ENCODE measurements at regions not wholly inside any gene's neighbourhood (a gene's known extent, or its start where the extent isn't known, plus 50 kb on each side); places are given as distances from the start of the nearest gene placed in this dataset.

DNA sequence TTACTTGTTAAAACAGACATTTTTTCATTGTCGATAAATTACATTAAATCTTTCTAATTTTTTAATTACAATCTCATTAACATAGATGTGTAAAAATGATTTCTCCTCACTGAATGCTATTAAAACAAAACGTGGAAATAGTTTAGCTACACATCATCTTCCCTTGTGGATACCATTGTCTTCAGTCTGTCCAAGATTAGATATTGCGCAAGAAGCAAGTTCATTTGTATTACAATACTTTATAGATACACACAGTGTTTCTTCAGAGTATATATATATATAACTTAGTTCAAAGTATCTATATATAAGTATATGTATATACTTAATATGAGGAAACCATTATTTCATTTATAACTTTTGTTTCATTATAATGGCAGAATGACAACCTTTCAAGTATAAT, 883.3 kb upstream of the CNTN5 start:
- no peak for DNase-seq (ENCODE audit: extremely low read depth in 1 of 11, low read depth in 9 of 11, low spot score in 4 of 11)

DNA sequence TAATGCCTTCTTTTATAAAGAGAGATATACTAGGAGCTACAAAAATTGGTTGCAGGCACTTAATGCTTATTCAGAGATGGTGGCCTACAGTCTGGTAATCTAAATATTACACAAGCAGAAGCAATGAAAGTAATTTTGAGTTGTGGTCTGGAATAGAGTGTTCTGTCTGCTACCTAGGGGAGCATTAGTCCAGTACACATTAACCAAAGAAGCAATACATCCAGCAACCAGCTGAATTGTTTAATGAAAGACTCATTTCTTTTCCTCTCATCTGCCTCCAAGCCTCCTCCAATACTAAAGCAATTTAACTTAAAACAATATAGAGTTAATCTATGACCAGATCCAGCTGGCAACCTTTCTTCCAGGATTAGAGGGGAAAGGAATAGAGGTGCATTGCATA, 877.1 kb upstream of the CNTN5 start:
- no peak for DNase-seq (ENCODE audit: extremely low read depth in 1 of 11, low read depth in 9 of 11, low spot score in 4 of 11)

DNA sequence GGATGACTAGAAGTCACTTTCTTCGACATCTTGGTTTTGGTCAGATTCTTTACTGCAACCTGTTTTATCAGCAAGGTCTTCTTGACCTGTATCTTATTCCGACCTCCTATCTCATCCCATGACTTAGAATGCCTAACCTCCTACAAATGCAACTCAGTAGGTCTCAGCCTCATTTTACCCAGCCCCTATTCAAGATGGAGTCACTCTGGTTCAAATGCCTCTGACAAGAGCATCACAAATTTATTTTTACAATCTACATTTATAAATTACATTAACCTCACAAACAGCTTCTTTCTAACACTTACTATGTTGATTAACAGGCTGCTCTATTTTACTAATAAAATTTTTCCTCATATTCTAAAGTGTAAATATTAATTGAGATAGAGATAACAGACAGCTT, 867.0 kb upstream of the CNTN5 start:
- no peak for DNase-seq (ENCODE audit: extremely low read depth in 1 of 11, low read depth in 9 of 11, low spot score in 4 of 11)

DNA sequence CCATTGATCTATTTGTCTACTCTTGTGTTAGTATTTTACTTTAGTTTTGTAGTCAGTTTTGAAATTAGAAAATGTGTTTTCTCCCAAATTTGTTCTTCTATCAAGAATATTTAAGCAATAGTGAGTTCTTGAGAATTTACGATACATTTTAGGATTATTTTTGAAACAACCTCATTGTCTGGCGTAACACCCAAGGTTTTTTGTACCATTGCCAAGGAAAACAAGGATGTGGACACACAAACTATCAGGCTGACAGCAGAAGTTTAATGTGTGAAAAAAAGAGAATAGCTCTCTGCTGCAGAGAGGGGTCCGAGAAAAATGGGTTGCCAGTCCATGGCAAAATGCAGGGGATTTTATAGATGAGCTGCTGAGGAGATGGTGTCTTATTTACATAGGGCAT, 865.1 kb upstream of the CNTN5 start:
- DNase-seq (ENCODE audit: extremely low read depth in 1 of 11, low read depth in 9 of 11, low spot score in 4 of 11) = no peak

DNA sequence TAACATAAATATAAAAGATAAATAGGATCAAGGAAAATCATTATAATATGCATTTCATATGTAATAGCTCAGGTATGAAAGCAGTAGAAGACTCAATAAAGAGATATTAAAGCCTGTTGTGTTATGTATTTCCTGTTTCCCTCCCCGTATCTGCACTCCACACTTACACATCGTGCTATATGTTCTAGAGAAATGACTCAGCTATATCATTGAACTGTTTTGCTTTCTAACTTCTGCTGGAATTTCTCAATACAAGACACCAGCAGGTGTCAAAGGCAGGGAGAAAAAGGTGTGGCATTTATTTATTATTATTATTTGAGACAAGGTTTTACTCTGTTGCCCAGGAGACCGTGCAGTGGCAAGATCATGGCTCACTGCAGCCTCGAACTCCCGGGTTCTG, 842.8 kb upstream of the CNTN5 start:
- DNase-seq (ENCODE audit: extremely low read depth in 1 of 11, low read depth in 9 of 11, low spot score in 4 of 11) = no peak

DNA sequence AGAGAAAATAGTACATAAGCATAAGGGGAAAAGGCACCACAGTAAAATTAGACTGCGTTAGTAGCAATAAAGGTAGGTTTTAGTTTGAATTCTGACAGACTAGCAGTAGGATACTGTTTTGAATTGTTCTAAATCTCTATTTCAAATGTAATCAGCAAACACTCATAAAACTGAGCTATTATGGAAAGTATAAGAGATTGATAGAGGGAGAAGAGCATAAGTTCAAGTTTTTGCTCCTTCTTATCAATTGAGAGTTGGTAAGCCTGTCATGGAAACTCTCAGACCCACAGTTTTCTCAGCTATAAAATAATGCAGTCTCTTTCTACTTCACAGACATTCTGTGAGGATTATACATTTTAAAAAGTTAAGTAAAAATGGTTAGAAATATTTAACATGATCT, 840.2 kb upstream of the CNTN5 start:
- no peak for DNase-seq (ENCODE audit: extremely low read depth in 1 of 11, low read depth in 9 of 11, low spot score in 4 of 11)

DNA sequence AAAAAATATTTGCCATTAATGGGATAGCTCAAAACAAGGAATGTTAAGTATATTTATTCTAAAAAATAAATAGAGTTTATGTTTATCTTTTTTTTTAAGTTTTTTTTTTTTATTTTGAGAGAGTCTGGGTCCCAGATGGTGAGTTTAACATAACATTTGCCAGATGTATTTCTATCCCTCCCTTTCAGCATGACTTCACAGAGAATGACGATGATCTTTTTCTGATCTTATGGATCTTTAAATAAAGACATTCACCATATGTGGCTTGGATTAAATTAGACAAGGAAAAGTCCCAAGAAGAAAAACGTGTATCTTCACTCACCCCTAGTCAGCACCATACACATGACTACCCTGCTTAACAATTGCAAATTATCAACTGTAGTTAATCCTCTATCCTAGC, 839.8 kb upstream of the CNTN5 start:
- DNase-seq (ENCODE audit: extremely low read depth in 1 of 11, low read depth in 9 of 11, low spot score in 4 of 11) = no peak

DNA sequence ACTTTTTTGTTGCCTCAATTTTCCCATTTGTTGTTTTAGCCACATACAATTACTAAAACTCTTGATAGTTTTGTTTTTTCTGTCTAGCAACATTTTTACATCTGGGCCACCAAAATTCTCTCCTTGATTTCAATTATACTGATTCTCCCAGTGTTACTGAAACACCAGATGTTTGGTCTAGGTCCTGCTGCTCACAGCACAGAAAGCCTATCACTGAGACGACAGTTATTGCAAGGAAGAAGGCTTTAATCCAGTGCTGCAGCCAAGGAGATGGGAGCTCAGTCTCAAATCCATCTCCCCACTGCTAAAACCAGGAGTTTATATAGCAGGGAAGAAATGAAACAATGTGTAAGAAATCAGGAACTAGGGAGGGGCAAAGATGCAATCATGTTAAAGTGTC, 837.7 kb upstream of the CNTN5 start:
- no peak for DNase-seq (ENCODE audit: extremely low read depth in 1 of 11, low read depth in 9 of 11, low spot score in 4 of 11)

DNA sequence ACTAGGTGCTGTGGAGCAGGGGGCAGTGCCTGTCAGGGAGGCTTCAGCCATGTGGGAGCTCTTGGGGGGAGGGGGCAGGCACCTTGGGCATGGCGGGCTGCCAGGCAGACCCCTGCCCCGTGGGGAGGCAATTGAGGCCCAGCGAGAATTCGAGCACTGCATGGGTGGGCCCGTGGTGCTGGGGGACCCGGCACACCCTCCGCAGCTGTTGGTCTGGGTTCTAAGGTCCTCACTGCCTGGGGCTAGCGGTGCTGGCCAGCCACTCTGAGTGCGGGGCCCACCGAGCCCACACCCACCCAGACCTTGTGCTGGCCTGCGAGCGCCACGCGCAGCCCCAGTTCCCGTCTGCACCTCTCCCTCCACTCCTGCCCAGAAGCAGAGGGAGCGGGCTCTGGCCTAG, 835.5 kb upstream of the CNTN5 start:
- DNase-seq (ENCODE audit: extremely low read depth in 1 of 11, low read depth in 9 of 11, low spot score in 4 of 11) = no peak

DNA sequence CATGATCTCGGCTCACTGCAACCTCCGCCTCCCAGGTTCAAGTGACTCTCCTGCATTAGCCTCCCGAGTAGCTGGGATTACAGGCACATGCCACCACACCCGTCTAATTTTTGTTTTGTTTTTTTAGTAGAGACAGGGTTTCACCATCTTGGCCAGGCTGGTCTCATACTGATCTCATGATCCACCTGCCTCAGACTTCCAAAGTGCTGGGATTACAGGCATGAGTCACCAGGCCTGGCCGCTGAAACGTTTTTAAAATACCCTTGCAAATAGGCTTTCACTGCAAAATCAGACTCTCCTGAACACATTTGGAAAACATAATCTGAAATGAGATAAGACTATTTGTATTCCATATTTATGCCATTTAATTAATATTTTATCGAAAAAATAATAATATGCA, 826.1 kb upstream of the CNTN5 start:
- no peak for DNase-seq (ENCODE audit: extremely low read depth in 1 of 11, low read depth in 9 of 11, low spot score in 4 of 11)

DNA sequence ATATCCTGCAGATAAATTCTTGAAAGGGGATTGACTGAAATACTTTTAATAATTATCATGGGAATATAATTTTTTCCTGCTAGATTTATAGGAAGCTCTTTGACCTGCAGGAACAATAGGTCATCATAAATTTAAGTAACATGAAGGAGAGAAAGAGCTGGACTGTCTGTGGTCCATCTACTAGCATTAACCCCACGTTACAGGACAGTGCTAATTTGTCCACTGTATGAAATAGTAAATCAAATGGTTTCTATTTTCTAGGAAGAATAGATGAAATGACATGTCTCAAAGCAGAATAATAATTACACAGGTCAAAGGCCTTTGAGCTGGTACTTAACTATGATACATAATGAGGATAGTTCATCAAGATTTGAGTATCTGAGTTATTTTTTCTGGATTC, 825.4 kb upstream of the CNTN5 start:
- DNase-seq (ENCODE audit: extremely low read depth in 1 of 11, low read depth in 9 of 11, low spot score in 4 of 11) = no peak

DNA sequence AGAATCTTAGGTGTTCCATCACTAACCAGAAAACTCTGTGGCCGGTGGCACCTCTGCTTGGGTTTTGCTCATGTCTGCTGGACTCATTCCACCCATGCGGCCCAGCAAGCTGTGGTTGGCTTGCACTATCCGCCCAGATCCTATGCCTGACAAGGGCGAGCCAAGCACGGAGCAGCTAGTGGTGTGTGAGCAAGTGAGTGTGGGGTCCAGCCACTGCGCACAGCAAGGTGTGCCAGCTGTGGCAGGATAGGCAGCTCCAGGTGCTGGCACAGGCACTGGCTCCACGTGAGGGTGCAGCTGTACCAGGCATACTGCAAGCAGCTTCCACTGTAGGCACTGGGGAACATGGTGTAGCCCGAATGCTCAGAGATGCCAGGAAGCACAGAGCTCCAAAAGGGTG, 813.7 kb upstream of the CNTN5 start:
- DNase-seq (ENCODE audit: extremely low read depth in 1 of 11, low read depth in 9 of 11, low spot score in 4 of 11) = no peak

DNA sequence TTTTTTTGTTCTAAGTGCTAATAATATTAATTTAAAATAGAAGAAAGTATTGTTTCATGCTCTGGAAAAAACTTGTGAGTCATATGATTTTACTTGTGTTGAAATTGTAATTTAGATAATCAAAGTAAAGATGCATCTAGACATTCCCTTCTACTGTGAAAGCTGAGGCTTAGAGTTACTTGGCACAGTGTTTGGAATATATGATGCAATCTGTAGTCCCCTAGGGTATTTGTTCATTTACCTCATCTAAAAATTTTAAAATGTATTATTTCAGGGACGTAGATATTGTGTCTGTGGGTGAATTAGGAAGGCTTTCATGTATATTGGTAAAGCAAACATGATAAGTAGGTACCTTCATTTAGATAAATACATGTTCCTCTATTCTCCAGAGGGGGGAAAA, 793.5 kb upstream of the CNTN5 start:
- no peak for DNase-seq (ENCODE audit: extremely low read depth in 1 of 11, low read depth in 9 of 11, low spot score in 4 of 11)

DNA sequence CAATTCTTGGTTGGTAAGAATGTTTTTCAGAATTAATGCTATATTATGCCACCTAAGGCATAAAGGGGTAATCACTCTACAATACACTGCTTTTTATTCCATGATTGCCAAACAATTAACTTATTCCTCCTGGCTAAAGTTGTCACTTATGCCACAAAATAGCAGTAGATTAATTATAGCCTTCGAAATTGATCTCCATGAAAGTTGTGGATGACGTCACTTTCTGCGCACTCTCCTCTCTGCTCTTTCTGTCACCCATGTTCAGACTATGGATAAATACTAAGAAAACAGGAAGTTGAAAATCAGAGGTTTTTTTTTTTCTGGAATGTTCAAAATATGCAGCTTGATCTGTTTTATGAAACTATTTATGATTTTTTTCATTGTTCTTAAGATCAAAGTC, 790.1 kb upstream of the CNTN5 start:
- DNase-seq (ENCODE audit: extremely low read depth in 1 of 11, low read depth in 9 of 11, low spot score in 4 of 11) = no peak

DNA sequence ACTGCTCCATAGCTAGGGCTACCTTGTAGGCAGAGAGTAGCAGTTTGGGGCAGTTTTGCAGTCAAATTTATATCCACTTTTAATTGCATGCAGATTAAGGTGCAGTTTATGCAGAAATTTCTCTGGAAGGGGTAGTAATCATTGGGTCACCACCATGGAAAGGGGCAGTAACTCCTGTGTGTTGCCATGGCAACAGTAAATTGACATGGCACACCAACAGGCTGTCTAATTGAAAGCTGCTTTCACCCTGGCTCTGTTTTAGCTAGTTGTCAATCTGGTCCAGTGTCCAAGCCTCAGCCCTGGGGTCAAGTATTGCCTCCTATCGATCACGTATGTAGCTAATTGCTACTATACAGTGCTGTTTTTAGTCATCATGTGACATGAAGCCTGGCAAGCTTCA, 786.1 kb upstream of the CNTN5 start:
- no peak for DNase-seq (ENCODE audit: extremely low read depth in 1 of 11, low read depth in 9 of 11, low spot score in 4 of 11)

DNA sequence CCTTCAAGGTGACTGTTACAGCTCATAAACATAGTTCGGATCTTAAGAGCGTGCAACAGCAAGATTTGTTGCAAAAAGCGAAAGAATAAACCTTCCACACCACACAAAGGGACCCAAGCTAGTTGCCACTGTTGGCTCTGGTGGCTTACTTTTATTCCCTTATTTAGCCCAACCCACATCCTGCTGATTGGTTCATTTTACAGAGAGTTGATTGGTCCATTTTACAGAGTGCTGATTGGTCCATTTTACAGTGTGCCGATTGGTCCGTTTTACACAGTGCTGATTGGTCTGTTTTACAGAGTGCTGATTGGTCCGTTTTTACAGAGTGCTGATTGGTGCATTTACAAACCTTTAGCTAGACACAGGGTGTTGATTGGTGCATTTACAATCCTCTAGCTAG, 776.9 kb upstream of the CNTN5 start:
- no peak for DNase-seq (ENCODE audit: extremely low read depth in 1 of 11, low read depth in 9 of 11, low spot score in 4 of 11)

DNA sequence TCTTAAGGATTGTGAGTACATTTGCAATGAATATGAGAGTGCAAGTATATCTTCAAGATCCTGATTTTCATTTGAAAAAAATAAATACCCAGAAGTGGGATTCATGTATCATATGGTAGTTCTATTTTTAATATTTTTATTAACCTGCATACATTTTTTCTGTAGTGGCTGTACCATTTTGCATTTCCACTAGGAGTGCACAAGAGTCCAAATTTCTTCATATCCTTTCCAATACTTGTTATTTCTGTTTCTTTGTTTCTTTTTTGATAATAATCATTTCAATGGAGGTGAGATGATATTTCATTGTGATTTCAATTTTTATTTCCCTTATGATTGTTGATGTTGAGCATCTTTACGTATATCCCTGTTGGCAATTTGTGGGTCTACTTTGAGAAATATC, 759.8 kb upstream of the CNTN5 start:
- DNase-seq (ENCODE audit: extremely low read depth in 1 of 11, low read depth in 9 of 11, low spot score in 4 of 11) = no peak

DNA sequence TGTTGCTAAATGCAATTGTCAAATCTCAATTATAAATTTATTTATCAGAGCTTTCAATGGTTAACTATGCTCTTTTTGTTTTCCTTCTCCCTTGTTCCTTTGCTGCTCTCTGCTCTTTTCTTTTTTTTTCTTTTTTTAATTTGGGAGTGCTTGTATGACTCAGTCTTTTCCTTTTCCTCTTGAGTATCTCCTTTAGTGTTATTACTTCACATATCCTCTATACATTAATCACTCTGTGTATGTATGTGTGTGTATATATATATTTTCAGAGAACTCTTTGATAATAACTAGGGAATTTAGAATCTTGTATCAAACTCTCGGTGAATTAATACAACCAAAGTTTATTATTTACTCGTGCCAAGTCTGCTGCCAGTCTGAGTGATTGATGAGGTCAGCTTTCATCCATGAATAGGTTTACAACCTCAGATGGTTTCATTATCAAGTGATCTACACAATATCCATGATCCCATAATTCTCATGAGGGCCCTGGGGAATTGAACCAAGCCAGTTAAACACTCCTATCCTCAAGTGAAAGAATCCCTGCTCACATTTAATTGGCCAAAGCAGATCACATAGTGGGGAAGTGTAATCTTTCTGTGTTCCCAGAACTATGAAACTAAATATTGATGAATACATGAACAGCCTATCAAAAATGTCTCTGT, 743.4 kb upstream of the CNTN5 start:
- DNase-seq (ENCODE audit: extremely low read depth in 1 of 11, low read depth in 9 of 11, low spot score in 4 of 11) = peak in 1 of 11 donors; percentile 0

DNA sequence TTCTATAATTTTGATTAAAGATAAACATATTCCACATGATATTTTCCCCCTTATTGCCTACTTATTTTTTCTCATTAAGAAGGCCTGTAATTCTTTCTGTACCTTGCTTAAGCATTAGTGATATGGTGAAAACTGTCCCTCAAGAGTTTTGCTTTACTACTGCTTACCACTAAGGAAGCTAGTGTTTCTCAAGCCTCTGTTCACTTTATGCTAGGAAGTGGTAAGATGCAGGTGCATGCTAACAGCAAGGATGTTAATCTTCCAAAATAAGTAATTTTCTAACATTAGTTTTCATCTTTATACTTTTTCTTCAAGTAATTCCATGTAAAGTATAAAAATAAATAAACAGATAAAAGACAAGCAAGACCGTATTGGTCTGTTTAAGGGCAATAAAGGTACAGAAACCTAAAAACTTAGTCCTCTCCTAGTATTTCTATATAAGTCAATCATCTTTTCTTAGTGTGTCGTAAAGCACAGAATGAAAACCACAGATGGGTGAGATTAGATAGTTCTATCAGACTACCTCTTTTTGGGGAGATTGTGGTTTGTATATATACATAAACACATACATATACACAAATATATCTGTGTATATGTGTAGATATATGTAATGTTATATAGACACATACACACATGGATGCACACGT, 731.0 kb upstream of the CNTN5 start:
- DNase-seq (ENCODE audit: extremely low read depth in 1 of 11, low read depth in 9 of 11, low spot score in 4 of 11) = no peak

DNA sequence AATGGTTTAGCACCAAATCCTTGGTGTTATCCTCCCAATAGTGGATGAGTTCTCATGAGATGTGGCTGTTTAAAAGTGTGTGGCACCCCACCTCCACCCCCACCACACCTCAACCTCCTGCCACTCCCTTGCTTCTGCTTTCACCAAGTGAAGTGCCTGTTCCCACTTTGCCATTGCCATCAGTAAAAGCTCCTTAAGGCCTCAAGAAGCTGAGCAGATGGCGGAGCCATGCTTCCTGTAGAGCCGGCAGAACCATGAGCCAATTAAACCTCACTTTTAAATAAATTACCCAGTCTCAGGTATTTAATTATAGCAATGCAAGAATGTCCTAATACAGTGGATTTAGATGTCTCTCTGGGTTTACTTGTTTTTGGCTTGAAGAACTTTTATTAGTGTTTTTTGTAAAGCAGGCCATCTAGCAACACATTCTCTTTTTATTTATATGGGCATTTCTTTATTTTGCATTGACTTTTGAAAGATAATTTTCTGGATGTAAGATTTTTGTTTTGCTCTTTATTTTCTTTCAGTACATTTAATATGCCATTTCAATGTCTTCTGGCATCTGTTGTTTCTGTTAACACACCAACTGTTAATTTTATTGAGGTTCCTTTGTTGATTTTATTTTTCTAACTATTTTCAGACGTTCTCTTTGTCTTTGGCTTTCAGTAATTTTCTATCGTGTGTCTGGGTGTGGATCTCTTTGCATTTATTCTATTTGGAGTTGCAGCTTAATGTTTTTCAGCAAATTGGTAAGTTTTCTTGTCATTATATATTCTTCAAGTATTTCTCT, 724.5 kb upstream of the CNTN5 start:
- DNase-seq (ENCODE audit: extremely low read depth in 1 of 11, low read depth in 9 of 11, low spot score in 4 of 11) = no peak

DNA sequence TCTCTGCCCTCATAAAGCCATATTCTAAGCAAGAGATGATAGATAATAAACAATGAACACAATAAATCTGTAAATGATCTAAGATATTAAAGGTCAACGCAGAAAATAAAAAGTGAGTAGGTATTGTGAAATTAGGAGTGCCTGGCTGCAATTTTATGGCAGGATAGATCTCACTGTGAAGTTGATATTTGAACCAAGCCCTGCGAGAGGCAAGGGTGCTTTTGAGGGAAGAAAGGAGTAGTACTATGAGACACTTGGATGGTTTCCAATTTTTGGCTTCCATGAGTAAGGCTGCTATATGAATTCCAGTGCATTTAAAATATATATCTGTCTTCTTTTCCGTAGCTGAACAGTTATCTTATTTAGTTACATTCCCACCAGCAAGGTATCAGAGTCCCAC, 720.0 kb upstream of the CNTN5 start:
- DNase-seq (ENCODE audit: extremely low read depth in 1 of 11, low read depth in 9 of 11, low spot score in 4 of 11) = no peak
